D341Med (cell line): ENCODE measurements at regions not wholly inside any gene's neighbourhood (a gene's known extent, or its start where the extent isn't known, plus 50 kb on each side); places are given as distances from the start of the nearest gene placed in this dataset.

Experiments used
- DNase-seq: peaks from one replicate; pipeline ENCODE4 v3.0.0; 2012; ENCODE audit warnings: low spot score

DNA sequence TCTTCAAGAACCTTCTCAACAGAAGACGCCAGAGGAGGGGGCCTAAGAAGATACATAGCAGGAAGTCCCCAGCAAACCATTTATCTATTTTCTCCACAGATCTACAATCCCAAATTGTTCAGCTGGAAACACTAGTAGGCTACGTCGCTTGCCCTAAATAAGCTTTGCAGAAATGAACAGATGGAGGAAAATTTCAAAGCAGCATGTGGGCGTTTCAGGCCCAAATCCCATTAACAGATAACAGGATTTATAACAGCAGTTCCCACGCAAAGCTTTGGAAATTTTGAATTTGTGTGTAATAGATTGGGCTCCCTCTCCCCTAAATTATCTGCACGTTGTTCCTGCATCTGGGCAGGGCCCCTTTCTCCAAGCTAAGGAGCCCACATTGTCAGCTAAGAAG lies 60.6 kb upstream of the FRMD4A start:
- peak; percentile 34 for DNase-seq

DNA sequence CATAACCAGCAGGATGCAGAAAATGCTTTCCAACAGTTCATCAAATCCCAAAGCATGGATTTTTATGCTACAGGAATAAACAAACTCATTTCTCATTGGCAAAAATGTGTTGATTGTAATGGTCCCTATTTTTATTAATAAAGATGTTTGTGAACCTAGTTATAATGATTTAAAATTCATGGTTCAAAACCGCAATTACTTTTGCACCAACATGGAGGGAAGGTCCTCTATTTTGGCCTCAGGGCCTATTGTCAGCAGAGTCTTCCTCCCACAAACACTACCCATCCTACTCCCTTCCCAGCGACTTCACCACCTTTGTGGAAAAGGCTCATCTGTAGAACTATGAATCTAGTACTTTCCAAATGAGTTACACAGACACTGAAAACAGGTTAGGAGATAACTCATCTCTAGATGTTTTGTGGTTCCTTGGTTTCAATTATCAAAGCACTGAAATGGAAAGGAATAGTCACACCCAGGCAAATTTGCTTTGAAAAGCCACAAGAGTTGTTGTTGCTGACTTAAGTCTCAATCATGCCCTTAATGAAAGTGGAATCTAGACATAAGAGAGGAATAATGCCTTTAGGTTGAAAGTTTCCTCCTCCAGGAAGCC lies 59.4 kb upstream of the FRMD4A start:
- DNase-seq: no peak

DNA sequence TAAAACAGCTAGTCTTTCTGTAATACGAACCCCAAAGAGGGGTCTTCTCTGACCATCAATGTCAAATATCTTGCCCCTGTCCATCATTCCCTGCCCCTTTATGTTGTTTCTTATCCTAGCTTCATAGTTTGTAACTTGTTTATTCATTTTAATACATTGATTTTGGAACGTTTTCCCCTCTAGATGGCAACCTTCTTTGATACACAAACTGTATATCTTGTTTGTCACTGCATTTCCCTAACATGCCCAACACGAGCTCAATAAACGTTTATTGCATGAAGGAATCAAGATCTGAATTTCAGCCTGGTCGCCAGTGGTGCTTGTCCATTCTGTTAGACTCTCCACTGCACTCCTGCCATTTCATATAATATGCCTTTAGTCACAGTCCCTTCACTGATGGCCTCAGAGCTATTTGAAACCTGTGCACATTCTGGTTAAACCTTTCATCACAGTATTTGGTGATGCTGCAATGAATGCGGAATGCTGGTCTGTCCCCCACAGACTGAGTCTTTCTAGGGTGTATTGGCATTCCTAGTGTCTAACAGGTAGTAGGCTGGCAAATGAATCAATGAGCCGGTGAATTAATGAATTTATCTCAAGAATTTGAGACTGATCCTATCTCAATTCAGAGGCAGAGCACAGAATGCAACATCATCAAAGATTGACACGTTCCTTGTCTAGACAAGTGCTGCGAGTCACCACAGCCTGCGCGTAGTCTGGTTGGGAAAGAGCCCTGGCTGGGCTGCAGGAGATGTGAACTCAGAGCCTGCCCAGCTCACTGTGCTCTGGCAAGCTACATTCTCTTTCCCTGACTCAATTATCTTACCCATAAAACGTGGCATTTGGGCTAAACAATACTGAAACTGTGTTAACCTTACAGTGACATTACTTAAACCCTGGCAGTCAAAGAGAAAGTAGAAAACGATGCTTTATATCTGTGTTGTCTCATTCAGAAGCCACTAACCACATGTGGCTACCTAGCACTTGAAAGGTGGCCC lies 55.2 kb upstream of the FRMD4A start:
- no peak for DNase-seq

DNA sequence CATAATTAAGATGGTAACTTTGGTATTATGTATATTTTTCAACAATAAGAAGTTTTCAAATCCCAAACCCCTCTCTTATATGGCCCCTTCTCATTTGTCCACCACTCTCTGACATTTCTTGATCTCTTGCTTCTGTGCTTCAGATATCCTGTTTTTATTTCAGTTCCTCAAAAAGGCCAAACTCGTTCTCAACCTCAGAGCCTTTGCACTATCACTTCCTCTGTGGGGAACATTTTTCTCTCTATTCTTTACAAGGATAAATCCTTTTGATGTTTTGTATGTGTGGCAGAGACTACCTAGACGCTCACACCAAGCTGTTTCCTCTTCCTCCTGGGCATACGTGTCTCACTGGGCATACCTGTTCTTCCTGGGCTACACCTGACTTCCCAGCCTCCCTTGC lies 54.2 kb upstream of the FRMD4A start:
- DNase-seq: no peak

DNA sequence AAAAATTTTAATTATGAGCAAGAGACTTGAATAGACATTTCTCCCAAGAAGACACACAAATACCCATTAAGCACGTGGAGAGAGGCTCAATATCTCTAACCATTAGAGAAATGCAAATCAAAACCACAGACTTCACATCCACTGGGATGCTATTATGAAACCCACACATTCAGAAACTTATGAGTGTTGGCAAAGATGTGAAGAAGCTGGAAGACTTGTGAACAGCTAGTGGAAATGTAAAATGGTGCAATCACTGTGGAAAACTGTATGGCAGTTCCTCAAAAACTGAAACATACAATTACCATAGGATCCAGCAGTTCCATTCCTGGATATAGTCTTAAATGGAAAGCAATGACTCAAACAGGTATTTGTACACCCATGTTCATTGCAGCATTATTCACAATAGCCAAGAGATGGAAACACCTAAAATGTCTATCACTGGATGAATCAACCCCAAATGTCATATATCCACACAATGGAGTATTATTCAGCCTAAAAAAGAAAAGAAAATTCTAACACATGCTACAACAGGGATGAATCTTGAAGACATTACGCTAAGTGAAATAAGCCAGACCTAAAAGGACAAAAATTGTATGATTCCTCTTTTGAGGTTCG lies 53.5 kb upstream of the FRMD4A start:
- no peak for DNase-seq

DNA sequence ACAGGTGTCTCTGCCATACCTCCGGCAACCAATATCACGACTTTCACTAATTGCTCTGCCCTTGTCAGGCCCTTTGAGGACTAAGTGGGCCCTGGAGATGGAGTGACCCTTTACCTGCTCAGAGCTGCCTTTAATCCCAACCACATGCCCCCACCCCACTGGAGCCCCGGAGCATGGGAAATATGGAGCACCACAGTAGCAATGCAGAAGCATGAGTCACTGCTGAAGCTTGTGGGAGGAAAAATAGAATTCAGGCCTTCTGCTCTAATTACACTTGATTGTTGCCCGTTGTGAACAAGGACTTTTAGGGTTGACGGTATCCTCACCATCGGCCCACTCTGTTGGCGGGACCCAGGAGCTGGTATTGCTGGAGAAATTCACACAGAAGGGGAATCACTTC lies 52.5 kb upstream of the FRMD4A start:
- DNase-seq: no peak

DNA sequence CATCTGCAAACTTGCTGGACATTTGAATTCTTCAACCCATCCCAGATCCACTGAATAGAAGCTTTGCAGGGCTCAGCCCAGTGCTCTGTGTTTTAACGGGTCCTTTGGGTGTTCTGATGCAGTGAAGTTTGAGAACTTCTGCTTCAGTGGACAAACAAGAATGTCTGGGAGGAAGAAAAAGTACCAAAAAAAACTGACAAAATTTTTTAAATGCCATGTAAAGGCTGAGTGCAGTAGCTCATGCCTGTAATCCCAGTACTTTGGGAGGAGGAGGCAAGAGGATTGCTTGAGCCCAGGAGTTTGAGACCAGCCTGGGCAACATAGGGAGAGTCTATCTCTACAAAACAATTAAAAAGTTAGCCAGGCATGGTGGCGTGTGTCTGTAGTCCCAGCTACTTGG lies 51.8 kb upstream of the FRMD4A start:
- no peak for DNase-seq

DNA sequence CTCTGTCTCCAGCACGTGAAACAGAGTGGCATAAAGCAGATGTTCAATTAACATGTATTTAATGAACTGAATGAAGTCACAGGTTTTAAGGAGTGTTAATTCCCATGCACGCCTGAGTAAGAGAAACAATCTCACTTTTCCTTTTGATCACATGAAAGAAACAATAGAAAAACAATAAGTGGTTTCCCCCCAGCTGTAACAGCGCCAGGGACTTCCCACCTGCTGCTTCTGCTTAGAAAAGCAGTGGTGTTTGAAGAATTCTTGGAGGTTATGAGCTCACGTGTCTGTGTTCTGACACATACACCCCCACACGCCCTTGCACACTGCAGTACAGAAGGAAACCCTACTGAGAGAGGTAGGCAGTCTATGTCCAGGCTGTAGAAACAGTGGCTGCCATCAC lies 51.3 kb upstream of the FRMD4A start:
- no peak for DNase-seq

DNA sequence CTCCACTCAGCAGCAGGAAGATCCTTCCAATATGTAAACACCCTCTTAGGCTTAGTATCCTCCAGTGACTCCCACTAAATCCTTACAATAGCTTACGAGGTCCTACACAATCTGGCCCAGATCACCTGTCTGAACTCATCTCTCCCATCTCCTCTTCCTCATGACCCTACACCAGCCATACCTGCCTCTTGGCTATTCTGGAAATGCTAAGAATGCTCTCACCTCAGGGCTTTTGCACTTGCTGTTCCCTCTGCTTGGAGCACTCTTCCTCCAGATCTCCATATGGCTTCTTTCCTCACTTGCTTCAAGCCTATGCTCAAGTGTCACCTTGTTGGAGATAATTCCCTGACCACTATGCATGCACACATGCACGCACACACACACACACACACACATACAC lies 50.8 kb upstream of the FRMD4A start:
- no peak for DNase-seq

DNA sequence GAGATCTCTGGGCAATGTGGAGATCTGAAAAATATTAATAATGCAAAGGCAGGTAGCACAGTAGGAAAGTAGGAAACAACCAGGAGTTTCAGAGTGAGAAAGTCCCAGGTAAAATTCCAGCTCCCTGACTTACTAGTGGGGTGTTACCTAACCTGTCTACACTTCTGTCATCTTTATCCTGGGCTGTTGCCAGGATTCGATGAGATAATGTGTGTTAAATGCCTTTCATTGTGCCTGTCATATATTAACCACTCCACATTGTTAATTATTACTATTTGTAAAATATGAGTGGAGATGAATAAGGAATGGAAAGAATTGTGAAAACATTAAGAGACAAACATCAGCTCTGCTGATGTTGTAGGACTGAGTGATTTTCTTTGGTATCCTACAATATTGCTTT lies 50.0 kb upstream of the FRMD4A start:
- DNase-seq: no peak
